K562 (cell line): ENCODE measurements at regions not wholly inside any gene's neighbourhood (a gene's known extent, or its start where the extent isn't known, plus 50 kb on each side); places are given as distances from the start of the nearest gene placed in this dataset.

Experiments
- ID3 ChIP-seq, 2 experiments: fragments of 250-450 bp in 1 of 2; fragments of 450-650 bp in 1 of 2; sonication (Bioruptor Pico) in 1 of 2; IDR thresholded peaks; 2 replicates each; pipeline versions ENCODE4 v1.6.1 to v1.8.0; 2016 to 2021; ENCODE audit warnings: mild to moderate bottlenecking in 2 of 2, moderate library complexity in 2 of 2, missing compliant biosample characterization in 1 of 2, missing genetic modification characterization in 1 of 2
- MLX ChIP-seq, 2 experiments: fragments of 450-650 bp in 1 of 2; sonication (generic) in 1 of 2; formaldehyde crosslinking; conservative IDR thresholded peaks; 2 replicates each; pipeline versions ENCODE4 v1.4.0 to v1.8.1; 2020 to 2022; ENCODE audit warnings: mild to moderate bottlenecking in 1 of 2, missing genetic modification reagents in 1 of 2
- TBL1XR1 ChIP-seq, 2 experiments: IDR thresholded peaks; 2 replicates each; pipeline ENCODE4 v1.6.1; 2012; ENCODE audit warnings: improper control_type of control experiment in 2 of 2, low read length in 2 of 2, mild to moderate bottlenecking in 1 of 2

- TF ChIP-seq ID3 (CRISPR knock-in tag; IDR thresholded peaks at IDR 0.05) (no peak), ID3 (tag; IDR thresholded peaks at IDR 0.05) (no peak), TBL1XR1 (IDR thresholded peaks at IDR 0.05; ENCODE audit: low read length in 2 of 2) (no peak), MLX (CRISPR knock-in tag; conservative IDR thresholded peaks at IDR 0.05) (no peak)
These were observed 574.1 kb downstream of the LMO7 start for GRCh38 chr13:76210262-76210661.
